Ovary (tissue), 3 donors: ENCODE measurements at regions not wholly inside any gene's neighbourhood (a gene's known extent, or its start where the extent isn't known, plus 50 kb on each side); places are given as distances from the start of the nearest gene placed in this dataset.
"Not testable (repeated sequence)": the region's sequence is repeated elsewhere in the genome, so short reads cannot be mapped to it uniquely, and the experiment has no call there.

Experiments
- CTCF ChIP-seq, 3 donors: fragments of 450-650 bp in 2 of 3; fragments of 200-600 bp in 1 of 3; IDR thresholded peaks; one replicate each; pipeline versions ENCODE4 v1.5.1 to v1.8.0; 2016 to 2022; ENCODE audit warnings: antibody characterized with exemption in 3 of 3, mild to moderate bottlenecking in 1 of 3
- POLR2A ChIP-seq: fragments of 450-650 bp; IDR thresholded peaks from one replicate; pipeline ENCODE4 v1.6.1; 2017; ENCODE audit warnings: antibody characterized with exemption, mild to moderate bottlenecking, moderate library complexity
- donor health status: DM: no; HTN: no; CAD: no.

GRCh38 chr9:62560603-62561002, 1370.8 kb downstream of the SPATA31A7 start:
- TF ChIP-seq CTCF (IDR thresholded peaks at IDR 0.05); POLR2A: not testable (repeated sequence)
